ENCODE measurements at regions not wholly inside any gene's neighbourhood (a gene's known extent, or its start where the extent isn't known, plus 50 kb on each side); places are given as distances from the start of the nearest gene placed in this dataset.

DNA sequence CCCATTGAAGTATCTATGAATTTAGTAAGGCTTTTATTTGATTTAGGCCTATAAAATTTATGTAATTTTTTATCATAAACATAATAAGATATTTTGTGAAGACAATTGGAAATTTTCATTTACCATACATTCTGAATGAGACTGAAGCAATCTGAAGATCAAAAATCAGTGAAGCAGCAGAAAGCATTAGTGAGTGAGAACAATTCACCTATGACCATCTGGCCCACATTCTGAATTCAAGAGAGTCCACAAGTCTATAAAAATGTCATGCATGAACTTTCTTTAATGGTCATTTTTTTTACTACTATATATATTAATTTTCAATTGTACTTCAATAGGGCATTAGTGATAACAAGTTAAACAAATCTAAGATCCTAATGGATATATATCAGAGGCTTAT, 1026.6 kb upstream of the MAP3K7 start:
- no peak for DNase-seq (ENCODE audit: low spot score in 2 of 2)
- intact Hi-C loops (cut with DNase I; ENCODE audit: low total_unique reads) = no loop called here
- H3K4me3 ChIP-seq (ENCODE audit: low read depth, poor library complexity, severe bottlenecking) = no peak overlapping the region
- TF ChIP-seq POLR2A (IDR thresholded peaks at IDR 0.05) = no peak
- TF ChIP-seq, protein P1, sequence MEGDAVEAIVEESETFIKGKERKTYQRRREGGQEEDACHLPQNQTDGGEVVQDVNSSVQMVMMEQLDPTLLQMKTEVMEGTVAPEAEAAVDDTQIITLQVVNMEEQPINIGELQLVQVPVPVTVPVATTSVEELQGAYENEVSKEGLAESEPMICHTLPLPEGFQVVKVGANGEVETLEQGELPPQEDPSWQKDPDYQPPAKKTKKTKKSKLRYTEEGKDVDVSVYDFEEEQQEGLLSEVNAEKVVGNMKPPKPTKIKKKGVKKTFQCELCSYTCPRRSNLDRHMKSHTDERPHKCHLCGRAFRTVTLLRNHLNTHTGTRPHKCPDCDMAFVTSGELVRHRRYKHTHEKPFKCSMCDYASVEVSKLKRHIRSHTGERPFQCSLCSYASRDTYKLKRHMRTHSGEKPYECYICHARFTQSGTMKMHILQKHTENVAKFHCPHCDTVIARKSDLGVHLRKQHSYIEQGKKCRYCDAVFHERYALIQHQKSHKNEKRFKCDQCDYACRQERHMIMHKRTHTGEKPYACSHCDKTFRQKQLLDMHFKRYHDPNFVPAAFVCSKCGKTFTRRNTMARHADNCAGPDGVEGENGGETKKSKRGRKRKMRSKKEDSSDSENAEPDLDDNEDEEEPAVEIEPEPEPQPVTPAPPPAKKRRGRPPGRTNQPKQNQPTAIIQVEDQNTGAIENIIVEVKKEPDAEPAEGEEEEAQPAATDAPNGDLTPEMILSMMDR (IDR thresholded peaks at IDR 0.05) = no peak

DNA sequence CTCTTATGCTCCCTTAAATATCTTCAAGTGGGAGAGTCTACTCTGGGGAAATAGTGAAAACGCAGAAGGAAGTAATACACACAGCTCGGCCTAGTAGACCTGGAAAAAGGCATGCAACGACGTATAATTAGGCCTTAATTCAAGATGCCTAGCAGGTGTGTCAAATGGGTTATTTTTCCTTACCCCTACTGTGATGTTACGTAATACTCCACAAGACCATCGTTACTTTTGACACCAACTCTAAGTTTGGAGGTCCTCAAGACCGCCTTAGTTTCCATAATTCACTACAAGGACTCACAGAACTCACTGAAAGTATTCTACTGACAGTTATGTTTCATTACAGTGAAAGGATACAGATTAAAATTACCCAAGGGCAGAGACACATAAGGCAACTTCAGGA, 1024.3 kb upstream of the MAP3K7 start:
- 92% methylated on average over 7 of the region's 7 CpGs for WGBS, 2 donors
- no peak for TF ChIP-seq POLR2A (IDR thresholded peaks at IDR 0.05)
- TF ChIP-seq, protein P1 (IDR thresholded peaks at IDR 0.05) = no peak
- intact Hi-C loops (cut with DNase I; ENCODE audit: low total_unique reads) = no loop called here

GRCh38 chr6:91608428-91608827, 1021.6 kb upstream of the MAP3K7 start:
- DNase-seq (ENCODE audit: low spot score in 2 of 2) = no peak
- intact Hi-C loops (cut with DNase I; ENCODE audit: low total_unique reads) = no loop called here
- TF ChIP-seq, protein P1 (IDR thresholded peaks at IDR 0.05) = no peak
- TF ChIP-seq POLR2A (IDR thresholded peaks at IDR 0.05) = no peak
- 43 to 78% methylated on average over 1 of the region's 1 CpG for WGBS, 2 donors
- no peak overlapping the region for H3K4me3 ChIP-seq (ENCODE audit: low read depth, poor library complexity, severe bottlenecking)

More for the DNA sequence above, 1024.3 kb upstream of the MAP3K7 start:
- no peak for DNase-seq (ENCODE audit: low spot score in 2 of 2)
- H3K4me3 ChIP-seq (ENCODE audit: low read depth, poor library complexity, severe bottlenecking) = no peak overlapping the region

- 88 to 89% methylated on average over 7 of the region's 7 CpGs for WGBS, 2 donors
- no peak for DNase-seq (ENCODE audit: low spot score in 2 of 2)
- intact Hi-C loops (cut with DNase I; ENCODE audit: low total_unique reads) = no loop called here
- TF ChIP-seq, protein P1 (IDR thresholded peaks at IDR 0.05) = no peak
- TF ChIP-seq POLR2A (IDR thresholded peaks at IDR 0.05) = no peak
- H3K4me3 ChIP-seq (ENCODE audit: low read depth, poor library complexity, severe bottlenecking) = no peak overlapping the region
Observed at GRCh38 chr6:91606148-91606901, 1019.5 kb upstream of the MAP3K7 start.

GRCh38 chr6:91600561-91600960, 1013.7 kb upstream of the MAP3K7 start:
- WGBS, 2 donors = 66 to 86% methylated on average over 2 of the region's 2 CpGs
- intact Hi-C loops (cut with DNase I; ENCODE audit: low total_unique reads) = no loop called here
- H3K4me3 ChIP-seq (ENCODE audit: low read depth, poor library complexity, severe bottlenecking) = no peak overlapping the region
- DNase-seq (ENCODE audit: low spot score in 2 of 2) = no peak
- TF ChIP-seq, protein P1 (IDR thresholded peaks at IDR 0.05) = no peak
- no peak for TF ChIP-seq POLR2A (IDR thresholded peaks at IDR 0.05)

- intact Hi-C loops (cut with DNase I; ENCODE audit: low total_unique reads) = no loop called here
- no peak overlapping the region for H3K4me3 ChIP-seq (ENCODE audit: low read depth, poor library complexity, severe bottlenecking)
- DNase-seq (ENCODE audit: low spot score in 2 of 2) = no peak
- 57 to 62% methylated on average over 3 of the region's 3 CpGs for WGBS, 2 donors
- TF ChIP-seq POLR2A (IDR thresholded peaks at IDR 0.05) = no peak
- TF ChIP-seq, protein P1 (IDR thresholded peaks at IDR 0.05) = no peak
Observed at GRCh38 chr6:91590191-91590590, 1003.3 kb upstream of the MAP3K7 start.
